ENCODE measurements at regions not wholly inside any gene's neighbourhood (a gene's known extent, or its start where the extent isn't known, plus 50 kb on each side); places are given as distances from the start of the nearest gene placed in this dataset.
A peak's percentile ranks its signal among the peaks of the same experiment; 100 is the strongest.

- TF ChIP-seq, protein P1, sequence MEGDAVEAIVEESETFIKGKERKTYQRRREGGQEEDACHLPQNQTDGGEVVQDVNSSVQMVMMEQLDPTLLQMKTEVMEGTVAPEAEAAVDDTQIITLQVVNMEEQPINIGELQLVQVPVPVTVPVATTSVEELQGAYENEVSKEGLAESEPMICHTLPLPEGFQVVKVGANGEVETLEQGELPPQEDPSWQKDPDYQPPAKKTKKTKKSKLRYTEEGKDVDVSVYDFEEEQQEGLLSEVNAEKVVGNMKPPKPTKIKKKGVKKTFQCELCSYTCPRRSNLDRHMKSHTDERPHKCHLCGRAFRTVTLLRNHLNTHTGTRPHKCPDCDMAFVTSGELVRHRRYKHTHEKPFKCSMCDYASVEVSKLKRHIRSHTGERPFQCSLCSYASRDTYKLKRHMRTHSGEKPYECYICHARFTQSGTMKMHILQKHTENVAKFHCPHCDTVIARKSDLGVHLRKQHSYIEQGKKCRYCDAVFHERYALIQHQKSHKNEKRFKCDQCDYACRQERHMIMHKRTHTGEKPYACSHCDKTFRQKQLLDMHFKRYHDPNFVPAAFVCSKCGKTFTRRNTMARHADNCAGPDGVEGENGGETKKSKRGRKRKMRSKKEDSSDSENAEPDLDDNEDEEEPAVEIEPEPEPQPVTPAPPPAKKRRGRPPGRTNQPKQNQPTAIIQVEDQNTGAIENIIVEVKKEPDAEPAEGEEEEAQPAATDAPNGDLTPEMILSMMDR (IDR thresholded peaks at IDR 0.05; ENCODE audit: partially characterized antibody, unreplicated experiment): peak; percentile 12
- H3K36me3 Mint-ChIP-seq (ENCODE audit: unreplicated experiment): no peaks in the 10 kb centered on the region
- no peak for DNase-seq
- H3K9me3 Mint-ChIP-seq (ENCODE audit: unreplicated experiment): peaks cover 10% of the 10 kb centered on the region
- H3K27me3 Mint-ChIP-seq (ENCODE audit: unreplicated experiment): peaks cover 5% of the 10 kb centered on the region
- no peak overlapping the region for H3K27ac Mint-ChIP-seq (ENCODE audit: unreplicated experiment)
- H3K4me3 Mint-ChIP-seq (ENCODE audit: unreplicated experiment): no peak overlapping the region
- H3K4me1 Mint-ChIP-seq (ENCODE audit: low read depth, unreplicated experiment): peaks cover 12% of the 10 kb centered on the region
These were observed 234.6 kb upstream of the KAZN start for GRCh38 chr1:14363707-14364413.

DNA sequence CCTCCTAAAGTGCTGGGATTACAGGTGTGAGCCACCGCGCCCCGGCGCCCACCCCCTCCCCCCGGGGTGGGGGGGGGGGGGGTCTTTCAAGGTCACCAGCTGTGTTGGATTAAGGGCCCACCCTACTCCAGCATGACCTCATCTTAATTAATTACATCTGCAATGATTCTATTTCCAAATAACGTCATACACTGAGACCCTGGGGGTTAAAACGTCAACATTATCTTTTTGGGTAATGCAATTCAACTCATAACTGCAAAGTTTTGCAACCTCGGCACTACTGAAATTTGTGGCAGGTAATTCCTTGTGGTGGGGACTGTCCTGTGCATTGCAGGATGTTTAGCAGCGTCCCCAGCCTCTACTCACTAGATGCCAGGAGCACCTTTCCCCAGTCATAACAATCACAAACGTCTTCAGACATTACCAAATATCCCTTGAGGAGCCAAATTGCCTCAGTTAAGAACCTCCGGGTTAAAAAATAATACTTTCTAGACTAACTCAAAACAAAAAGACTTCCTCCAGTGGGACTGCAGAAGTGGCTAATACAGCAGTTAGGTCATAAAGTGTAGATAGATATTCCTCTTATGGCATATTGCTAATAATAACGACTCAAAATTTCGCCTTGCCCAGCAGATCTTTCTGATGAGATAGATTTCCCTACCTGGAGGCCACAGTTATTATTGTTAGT lies 233.0 kb upstream of the KAZN start:
- peaks cover 13% of the 10 kb centered on the region for H3K9me3 Mint-ChIP-seq (ENCODE audit: unreplicated experiment)
- no peak for DNase-seq
- TF ChIP-seq, protein P1 (IDR thresholded peaks at IDR 0.05; ENCODE audit: partially characterized antibody, unreplicated experiment): no peak
- H3K4me1 Mint-ChIP-seq (ENCODE audit: low read depth, unreplicated experiment): peaks cover 17% of the 10 kb centered on the region
- no peak overlapping the region for H3K4me3 Mint-ChIP-seq (ENCODE audit: unreplicated experiment)
- no peaks in the 10 kb centered on the region for H3K36me3 Mint-ChIP-seq (ENCODE audit: unreplicated experiment)
- peak overlapping the region; percentile 91 for H3K27ac Mint-ChIP-seq (ENCODE audit: unreplicated experiment)
- H3K27me3 Mint-ChIP-seq (ENCODE audit: unreplicated experiment): peaks cover 5% of the 10 kb centered on the region

GRCh38 chr1:14366091-14367018 lies 232.1 kb upstream of the KAZN start:
- Mint-ChIP-seq H3K36me3 (ENCODE audit: unreplicated experiment) (no peaks in the 10 kb centered on the region), H3K4me1 (ENCODE audit: low read depth, unreplicated experiment) (peaks cover 17% of the 10 kb centered on the region), H3K9me3 (ENCODE audit: unreplicated experiment) (peaks cover 13% of the 10 kb centered on the region), H3K27me3 (ENCODE audit: unreplicated experiment) (peaks cover 5% of the 10 kb centered on the region), H3K27ac (ENCODE audit: unreplicated experiment) (peak overlapping the region; percentile 91), H3K4me3 (ENCODE audit: unreplicated experiment) (peak overlapping the region; percentile 49)
- peak; percentile 63 for DNase-seq
- TF ChIP-seq, protein P1 (IDR thresholded peaks at IDR 0.05; ENCODE audit: partially characterized antibody, unreplicated experiment): no peak

DNA sequence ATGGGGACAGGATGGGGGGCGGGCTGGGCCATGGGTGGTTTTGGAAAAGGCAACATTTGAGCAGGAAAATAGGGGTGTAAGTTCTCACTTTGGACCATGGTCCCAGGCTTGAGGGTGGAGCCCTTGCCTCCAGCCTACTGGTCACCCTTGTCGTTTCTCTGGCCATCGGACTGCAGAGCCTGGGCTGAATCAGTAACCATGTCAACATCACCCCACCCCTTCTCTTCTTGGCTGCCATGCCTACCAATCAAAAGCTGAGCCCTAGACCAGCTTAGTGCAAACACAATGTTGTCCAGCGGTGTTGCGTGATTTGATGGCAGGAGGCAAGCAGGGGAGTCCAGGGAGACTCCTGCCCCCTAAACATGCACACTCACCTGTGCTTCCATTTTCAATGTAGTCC lies 231.0 kb upstream of the KAZN start:
- TF ChIP-seq, protein P1 (IDR thresholded peaks at IDR 0.05; ENCODE audit: partially characterized antibody, unreplicated experiment): no peak
- peaks cover 5% of the 10 kb centered on the region for H3K27me3 Mint-ChIP-seq (ENCODE audit: unreplicated experiment)
- H3K27ac Mint-ChIP-seq (ENCODE audit: unreplicated experiment): no peak overlapping the region
- DNase-seq: no peak
- no peak overlapping the region for H3K4me3 Mint-ChIP-seq (ENCODE audit: unreplicated experiment)
- H3K36me3 Mint-ChIP-seq (ENCODE audit: unreplicated experiment): no peaks in the 10 kb centered on the region
- peaks cover 17% of the 10 kb centered on the region for H3K4me1 Mint-ChIP-seq (ENCODE audit: low read depth, unreplicated experiment)
- H3K9me3 Mint-ChIP-seq (ENCODE audit: unreplicated experiment): peaks cover 13% of the 10 kb centered on the region

All from glutamatergic neuron (in vitro differentiated cells).